ENCODE measurements at regions not wholly inside any gene's neighbourhood (a gene's known extent, or its start where the extent isn't known, plus 50 kb on each side); places are given as distances from the start of the nearest gene placed in this dataset.

DNA sequence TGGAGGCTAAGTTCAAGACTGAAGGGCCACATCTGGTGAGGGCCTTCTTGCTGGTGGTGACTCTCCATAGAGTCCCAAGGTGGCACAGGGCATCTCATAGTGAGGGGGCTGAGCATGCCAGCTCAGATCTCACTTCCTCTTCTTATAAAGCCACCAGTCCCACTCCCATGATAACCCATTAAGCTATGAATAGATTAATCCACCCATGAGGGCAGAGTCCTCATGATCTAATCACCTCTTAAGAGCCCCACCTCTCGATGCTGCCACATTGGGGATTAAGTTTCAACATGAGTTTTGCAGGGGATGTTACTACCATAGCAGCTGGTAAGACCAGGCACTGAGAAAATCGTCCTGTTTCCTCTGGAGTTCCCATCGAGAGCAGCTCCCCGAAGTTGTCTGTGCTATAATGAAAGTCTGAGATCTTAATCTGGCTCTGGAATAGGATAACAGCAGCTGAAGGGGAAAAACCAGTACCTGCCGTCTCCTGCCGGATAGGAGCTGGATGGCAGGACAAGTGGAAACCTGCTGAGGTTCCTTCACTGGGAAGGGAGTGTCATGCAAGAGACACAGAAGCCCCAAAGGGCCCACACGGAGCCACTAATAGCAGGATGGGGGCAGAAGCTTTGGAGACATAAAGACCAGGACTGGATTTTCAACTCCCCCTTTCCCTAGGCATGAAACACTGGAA, 79.5 kb upstream of the EPHB3 start:
- H3K27ac Mint-ChIP-seq (ENCODE audit: unreplicated experiment) = no peak overlapping the region
- no peaks in the 10 kb centered on the region for H3K9me3 Mint-ChIP-seq (ENCODE audit: unreplicated experiment)
- H3K4me1 Mint-ChIP-seq (ENCODE audit: unreplicated experiment) = peaks cover 23% of the 10 kb centered on the region
- DNase-seq (ENCODE audit: low spot score) = no peak
- H3K4me3 Mint-ChIP-seq (ENCODE audit: unreplicated experiment) = no peak overlapping the region
- no peak for TF ChIP-seq CTCF (IDR thresholded peaks at IDR 0.05; ENCODE audit: unreplicated experiment)
- no peaks in the 10 kb centered on the region for H3K36me3 Mint-ChIP-seq (ENCODE audit: low read depth, unreplicated experiment)
- H3K27me3 Mint-ChIP-seq (ENCODE audit: unreplicated experiment) = peaks cover under 1% of the 10 kb centered on the region

DNA sequence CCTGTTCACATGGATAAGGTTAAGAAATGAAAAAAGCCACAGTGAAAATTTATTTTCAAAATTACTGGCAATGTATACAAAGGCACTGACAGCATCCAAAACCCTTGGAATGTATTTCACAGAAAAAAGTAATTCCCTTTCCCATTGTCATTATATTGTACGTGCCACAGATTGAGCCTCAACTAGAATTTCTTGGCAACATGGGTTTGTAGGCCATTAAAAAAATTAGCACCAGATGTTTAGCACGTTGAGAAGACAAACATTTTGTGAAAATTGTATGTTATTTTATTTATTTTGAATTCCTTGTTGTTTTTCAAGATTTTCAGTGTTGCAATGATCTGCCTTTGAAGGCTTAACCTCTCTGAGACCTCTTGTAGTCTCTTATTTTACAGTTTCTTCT, 76.3 kb upstream of the EPHB3 start:
- Mint-ChIP-seq H3K4me1 (ENCODE audit: unreplicated experiment) (peaks cover 18% of the 10 kb centered on the region), H3K36me3 (ENCODE audit: low read depth, unreplicated experiment) (no peaks in the 10 kb centered on the region), H3K9me3 (ENCODE audit: unreplicated experiment) (no peaks in the 10 kb centered on the region), H3K4me3 (ENCODE audit: unreplicated experiment) (no peak overlapping the region), H3K27me3 (ENCODE audit: unreplicated experiment) (peaks cover 3% of the 10 kb centered on the region), H3K27ac (ENCODE audit: unreplicated experiment) (no peak overlapping the region)
- TF ChIP-seq CTCF (IDR thresholded peaks at IDR 0.05; ENCODE audit: unreplicated experiment) = no peak
- no peak for DNase-seq (ENCODE audit: low spot score)

GRCh38 chr3:184485906-184486305, 75.7 kb upstream of the EPHB3 start:
- TF ChIP-seq CTCF (IDR thresholded peaks at IDR 0.05; ENCODE audit: unreplicated experiment) = no peak
- Mint-ChIP-seq H3K9me3 (ENCODE audit: unreplicated experiment) (no peaks in the 10 kb centered on the region), H3K27ac (ENCODE audit: unreplicated experiment) (no peak overlapping the region), H3K27me3 (ENCODE audit: unreplicated experiment) (peaks cover 3% of the 10 kb centered on the region), H3K4me1 (ENCODE audit: unreplicated experiment) (peaks cover 21% of the 10 kb centered on the region), H3K4me3 (ENCODE audit: unreplicated experiment) (no peak overlapping the region), H3K36me3 (ENCODE audit: low read depth, unreplicated experiment) (no peaks in the 10 kb centered on the region)
- no peak for DNase-seq (ENCODE audit: low spot score)

- TF ChIP-seq CTCF (IDR thresholded peaks at IDR 0.05; ENCODE audit: unreplicated experiment) = no peak
- Mint-ChIP-seq H3K27me3 (ENCODE audit: unreplicated experiment) (peaks cover 3% of the 10 kb centered on the region), H3K4me1 (ENCODE audit: unreplicated experiment) (peaks cover 17% of the 10 kb centered on the region), H3K36me3 (ENCODE audit: low read depth, unreplicated experiment) (no peaks in the 10 kb centered on the region), H3K27ac (ENCODE audit: unreplicated experiment) (no peak overlapping the region), H3K4me3 (ENCODE audit: unreplicated experiment) (no peak overlapping the region), H3K9me3 (ENCODE audit: unreplicated experiment) (no peaks in the 10 kb centered on the region)
- no peak for DNase-seq (ENCODE audit: low spot score)
These were observed 75.0 kb upstream of the EPHB3 start for GRCh38 chr3:184486614-184487013.

GRCh38 chr3:184488577-184488976, 73.0 kb upstream of the EPHB3 start:
- peaks cover 3% of the 10 kb centered on the region for H3K27me3 Mint-ChIP-seq (ENCODE audit: unreplicated experiment)

More at GRCh38 chr3:184488577-184488976, 73.0 kb upstream of the EPHB3 start:
- TF ChIP-seq CTCF (IDR thresholded peaks at IDR 0.05; ENCODE audit: unreplicated experiment) = no peak
- Mint-ChIP-seq H3K4me3 (ENCODE audit: unreplicated experiment) (no peak overlapping the region), H3K4me1 (ENCODE audit: unreplicated experiment) (peaks cover 17% of the 10 kb centered on the region), H3K27ac (ENCODE audit: unreplicated experiment) (no peak overlapping the region), H3K9me3 (ENCODE audit: unreplicated experiment) (no peaks in the 10 kb centered on the region), H3K36me3 (ENCODE audit: low read depth, unreplicated experiment) (no peaks in the 10 kb centered on the region)
- no peak for DNase-seq (ENCODE audit: low spot score)
